IMR-90 (cell line): ENCODE measurements at regions not wholly inside any gene's neighbourhood (a gene's known extent, or its start where the extent isn't known, plus 50 kb on each side); places are given as distances from the start of the nearest gene placed in this dataset.

ENCODE experiments used
- ATAC-seq: fragments of 200-7000 bp; cut with Tn5 transposase; 2 replicates; pipeline ENCODE4 v1.9.1; 2020; ENCODE audit warnings: low read depth, mild to moderate bottlenecking, moderate library complexity
- BruUV-seq: library from RNA; stranded (reverse); fragments of 400-500 nt; replicated peaks from 2 replicates; lab custom pipeline; 2021; lab: Mats Ljungman, UMichigan
- CTCF ChIA-PET: fragments of 300-600 bp; formaldehyde crosslinking; extraction: SDS; loops from one replicate; lab custom pipeline; 2021; ENCODE audit warnings: antibody characterized with exemption; lab: Yijun Ruan, JAX
- POLR2A ChIA-PET: fragments of 300-600 bp; sonication (Branson Sonifier 250); formaldehyde crosslinking; loops from one replicate; lab custom pipeline; 2022; ENCODE audit warnings: antibody characterized with exemption; ENCODE audit not compliant: unreplicated experiment; lab: Charles Lee
- DNase-seq: peaks from one replicate; pipeline ENCODE4 v3.0.0; 2013
- H2AFZ ChIP-seq: replicated peaks from 2 replicates; pipeline ENCODE3; 2013; ENCODE audit warnings: low read length, mild to moderate bottlenecking; ENCODE audit not compliant: poor library complexity
- H2AK5ac ChIP-seq: 2 replicates; pipeline ENCODE4 v1.6.1; 2013; ENCODE audit warnings: low read depth, low read length, inconsistent platforms
- H2AK9ac ChIP-seq: replicated peaks from 2 replicates; pipeline ENCODE3; 2013; ENCODE audit warnings: mild to moderate bottlenecking, low read depth, low read length, moderate library complexity; ENCODE audit not compliant: poor library complexity
- H2BK120ac ChIP-seq: 2 replicates; pipeline ENCODE4 v1.6.1; 2013; ENCODE audit warnings: low read depth, low read length, inconsistent platforms
- H2BK15ac ChIP-seq: 3 replicates; pipeline ENCODE4 v1.6.1; 2013; ENCODE audit warnings: low read depth, low read length, inconsistent platforms
- H2BK20ac ChIP-seq: 2 replicates; pipeline ENCODE4 v1.6.1; 2013; ENCODE audit warnings: low read depth, mild to moderate bottlenecking, inconsistent platforms, low read length, moderate library complexity
- H2BK5ac ChIP-seq: 2 replicates; pipeline ENCODE4 v1.6.1; 2013; ENCODE audit warnings: mild to moderate bottlenecking, low read depth, low read length, inconsistent platforms; ENCODE audit not compliant: poor library complexity, severe bottlenecking
- H3K14ac ChIP-seq: replicated peaks from 2 replicates; pipeline ENCODE4 v1.6.1; 2013; ENCODE audit warnings: low read depth, low read length, inconsistent platforms
- H3K18ac ChIP-seq: 2 replicates; pipeline ENCODE4 v1.6.1; 2013; ENCODE audit warnings: low read depth, low read length, control low read depth
- H3K23ac ChIP-seq: 2 replicates; pipeline ENCODE4 v1.6.1; 2013; ENCODE audit warnings: low read depth, low read length, inconsistent platforms
- H3K27ac ChIP-seq: 2 replicates; pipeline ENCODE4 v1.5.1; 2013; ENCODE audit warnings: mild to moderate bottlenecking, control low read depth, low read length; ENCODE audit not compliant: insufficient read depth
- H3K27me3 ChIP-seq: 2 replicates; pipeline ENCODE4 v1.6.1; 2013; ENCODE audit warnings: low read length; ENCODE audit not compliant: control insufficient read depth, insufficient read depth
- H3K36me3 ChIP-seq: 2 replicates; pipeline ENCODE4 v1.6.1; 2013; ENCODE audit warnings: low read length, mixed read lengths; ENCODE audit not compliant: control insufficient read depth, insufficient read depth
- H3K4ac ChIP-seq: 2 replicates; pipeline ENCODE4 v1.6.1; 2013; ENCODE audit warnings: low read depth, low read length, inconsistent platforms
- H3K4me1 ChIP-seq: 2 replicates; pipeline ENCODE4 v1.6.1; 2013; ENCODE audit warnings: low read length, mixed read lengths; ENCODE audit not compliant: control insufficient read depth, insufficient read depth
- H3K4me2 ChIP-seq: 2 replicates; pipeline ENCODE4 v1.6.1; 2013; ENCODE audit warnings: low read depth, mild to moderate bottlenecking, control low read depth, low read length, moderate library complexity
- H3K4me3 ChIP-seq: 2 replicates; pipeline ENCODE4 v1.5.1; 2013; ENCODE audit warnings: low read depth, mild to moderate bottlenecking, control low read depth, low read length, moderate library complexity; ENCODE audit not compliant: insufficient read depth
- H3K56ac ChIP-seq: 2 replicates; pipeline ENCODE4 v1.6.1; 2013; ENCODE audit warnings: low read length, inconsistent platforms; ENCODE audit not compliant: insufficient read depth; ENCODE audit errors: extremely low read depth
- H3K79me1 ChIP-seq, 2 experiments: 2 replicates each; pipeline ENCODE4 v1.6.1; 2013; ENCODE audit warnings: low read length in 2 of 2, inconsistent platforms in 1 of 2, low read depth in 1 of 2
- H3K9ac ChIP-seq: 2 replicates; pipeline ENCODE4 v1.6.1; 2013; ENCODE audit warnings: low read depth, low read length, control low read depth
- H3K9me1 ChIP-seq: 2 replicates; pipeline ENCODE4 v1.6.1; 2013; ENCODE audit warnings: low read length, inconsistent platforms; ENCODE audit not compliant: insufficient read depth
- H3K9me3 ChIP-seq: 2 replicates; pipeline ENCODE4 v1.6.1; 2013; ENCODE audit warnings: low read length; ENCODE audit not compliant: control insufficient read depth, insufficient read depth
- H4K20me1 ChIP-seq: 2 replicates; pipeline ENCODE4 v1.6.1; 2013; ENCODE audit warnings: low read length, inconsistent platforms; ENCODE audit not compliant: insufficient read depth
- H4K5ac ChIP-seq: 2 replicates; pipeline ENCODE4 v1.6.1; 2013; ENCODE audit warnings: mild to moderate bottlenecking, low read depth, low read length, control low read depth
- H4K8ac ChIP-seq, 2 experiments: 2 replicates each; pipeline ENCODE4 v1.6.1; 2013; ENCODE audit warnings: low read depth in 2 of 2, low read length in 2 of 2, control low read depth in 1 of 2, inconsistent platforms in 1 of 2
- H4K91ac ChIP-seq: 2 replicates; pipeline ENCODE4 v1.6.1; 2013; ENCODE audit warnings: low read depth, low read length, inconsistent platforms; ENCODE audit not compliant: insufficient read depth
- BHLHE40 ChIP-seq: fragments of 150-350 bp; IDR thresholded peaks from 2 replicates; pipeline ENCODE4 v1.6.1; 2016; ENCODE audit warnings: mild to moderate bottlenecking, low read depth, low read length
- CEBPB ChIP-seq: IDR thresholded peaks from 2 replicates; pipeline ENCODE4 v1.6.1; 2012; ENCODE audit warnings: low read depth, low read length, improper control_type of control experiment
- CHD1 ChIP-seq: IDR thresholded peaks from 2 replicates; pipeline ENCODE4 v1.6.1; 2012; ENCODE audit warnings: low read depth, low read length, improper control_type of control experiment
- CTCF ChIP-seq: conservative IDR thresholded peaks from 2 replicates; pipeline ENCODE4 v1.5.1; 2012; ENCODE audit warnings: mild to moderate bottlenecking, low read depth, low read length, improper control_type of control experiment
- FOS ChIP-seq: fragments of 150-350 bp; IDR thresholded peaks from 2 replicates; pipeline ENCODE4 v1.6.1; 2016; ENCODE audit warnings: low read depth, low read length
- MAFK ChIP-seq: IDR thresholded peaks from 2 replicates; pipeline ENCODE4 v1.6.1; 2012; ENCODE audit warnings: low read depth, low read length, improper control_type of control experiment
- MAZ ChIP-seq: IDR thresholded peaks from 2 replicates; pipeline ENCODE4 v1.6.1; 2012; ENCODE audit warnings: low read depth, mild to moderate bottlenecking, low read length, improper control_type of control experiment, moderate library complexity, borderline replicate concordance
- MXI1 ChIP-seq: IDR thresholded peaks from 2 replicates; pipeline ENCODE4 v1.6.1; 2012; ENCODE audit warnings: low read depth, mild to moderate bottlenecking, low read length, moderate library complexity, borderline replicate concordance
- NFE2L2 ChIP-seq: fragments of 150-350 bp; IDR thresholded peaks from 2 replicates; pipeline ENCODE4 v1.6.1; 2016; ENCODE audit warnings: low read depth, mild to moderate bottlenecking, low read length
- POLR2A ChIP-seq: IDR thresholded peaks from 2 replicates; pipeline ENCODE4 v1.6.1; 2012; ENCODE audit warnings: mild to moderate bottlenecking, low read depth, low read length
- RAD21 ChIP-seq: IDR thresholded peaks from 2 replicates; pipeline ENCODE4 v1.6.1; 2012; ENCODE audit warnings: low read length, improper control_type of control experiment
- RCOR1 ChIP-seq: IDR thresholded peaks from 2 replicates; pipeline ENCODE4 v1.6.1; 2012; ENCODE audit warnings: mild to moderate bottlenecking, low read length, improper control_type of control experiment; ENCODE audit not compliant: insufficient replicate concordance
- RFX5 ChIP-seq: IDR thresholded peaks from 2 replicates; pipeline ENCODE4 v1.8.0; 2012; ENCODE audit warnings: low read depth, mild to moderate bottlenecking, low read length, moderate library complexity
- SMC3 ChIP-seq: fragments of 150-350 bp; IDR thresholded peaks from 2 replicates; pipeline ENCODE4 v1.6.1; 2016; ENCODE audit warnings: low read depth, mild to moderate bottlenecking, antibody characterized with exemption, low read length, moderate library complexity
- WGBS, 2 experiments: methylation state at CpG; one replicate each; pipeline versions ENCODE4 v1.1.5 to v1.1.7; 2013; ENCODE audit warnings: missing lambda C conversion rate in 2 of 2; ENCODE audit not compliant: insufficient read length in 1 of 2; ENCODE audit errors: extremely low coverage in 2 of 2; 5-methylcytosine and 5-hydroxymethylcytosine counted together
- dilution Hi-C: fragments of 300-500 bp; cut with HindIII; formaldehyde crosslinking; loops from one replicate; pipeline ENCODE4 v1.14.3; 2018; ENCODE audit warnings: low sequenced_read_pairs; ENCODE audit not compliant: unreplicated experiment
- in situ Hi-C: fragments of 300-500 bp; cut with MboI; formaldehyde crosslinking; loops from 3 replicates; pipeline ENCODE4 v1.14.3; 2019; ENCODE audit warnings: low sequenced_read_pairs, inconsistent platforms, mixed read lengths
- intact Hi-C: fragments of 100-400 bp; cut with micrococcal nuclease; formaldehyde crosslinking; loops from 2 replicates; pipeline ENCODE4 v1.10.0; 2022
- TF ChIP-seq, protein P1 (sequence below): fragments of 150-350 bp; IDR thresholded peaks from 2 replicates; pipeline ENCODE4 v1.6.1; 2016; ENCODE audit warnings: low read depth, mild to moderate bottlenecking, low read length, moderate library complexity, borderline replicate concordance
- TF ChIP-seq, protein P2 (sequence below): fragments of 150-350 bp; IDR thresholded peaks from 2 replicates; pipeline ENCODE4 v1.6.1; 2017; ENCODE audit warnings: mild to moderate bottlenecking, antibody characterized with exemption, low read length, low read depth

DNA sequence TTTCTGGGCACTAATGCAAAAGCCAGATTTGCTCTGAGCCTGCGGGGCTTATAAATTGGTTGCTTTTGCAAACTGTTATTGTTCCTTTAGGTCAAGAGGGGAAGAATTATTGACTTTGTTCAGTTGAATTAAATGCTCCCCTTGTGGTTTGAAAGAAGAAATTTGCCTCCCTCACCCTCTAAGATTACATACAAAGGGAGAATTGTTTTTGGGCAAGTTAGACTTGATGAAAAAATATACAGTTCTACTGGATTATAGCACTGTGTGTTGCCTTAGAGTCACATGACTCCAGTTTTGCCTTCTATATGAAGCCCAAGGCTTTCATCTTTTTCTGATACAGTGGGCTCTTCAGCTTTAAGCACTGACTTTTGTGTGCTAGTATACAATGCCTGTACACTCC is 1265.8 kb upstream of the LRRTM3 start:
- H3K9ac ChIP-seq: no peak overlapping the region
- H3K9me1 ChIP-seq: no peaks in the 10 kb centered on the region
- H3K4ac ChIP-seq: no peak overlapping the region
- no peaks in the 10 kb centered on the region for H3K27me3 ChIP-seq
- H3K36me3 ChIP-seq: no peaks in the 10 kb centered on the region
- no peak overlapping the region for H2BK20ac ChIP-seq
- ATAC-seq (no peak), DNase-seq (no peak)
- H4K8ac ChIP-seq: no peak overlapping the region
- intact Hi-C loops (no loop called here), in situ Hi-C loops (no loop called here), dilution Hi-C loops (no loop called here)
- no peak overlapping the region for H2AK9ac ChIP-seq
- TF ChIP-seq CHD1: no peak
- no peak for TF ChIP-seq SMC3
- TF ChIP-seq, protein P1, sequence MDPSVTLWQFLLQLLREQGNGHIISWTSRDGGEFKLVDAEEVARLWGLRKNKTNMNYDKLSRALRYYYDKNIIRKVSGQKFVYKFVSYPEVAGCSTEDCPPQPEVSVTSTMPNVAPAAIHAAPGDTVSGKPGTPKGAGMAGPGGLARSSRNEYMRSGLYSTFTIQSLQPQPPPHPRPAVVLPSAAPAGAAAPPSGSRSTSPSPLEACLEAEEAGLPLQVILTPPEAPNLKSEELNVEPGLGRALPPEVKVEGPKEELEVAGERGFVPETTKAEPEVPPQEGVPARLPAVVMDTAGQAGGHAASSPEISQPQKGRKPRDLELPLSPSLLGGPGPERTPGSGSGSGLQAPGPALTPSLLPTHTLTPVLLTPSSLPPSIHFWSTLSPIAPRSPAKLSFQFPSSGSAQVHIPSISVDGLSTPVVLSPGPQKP: no peak
- TF ChIP-seq POLR2A: no peak
- no peak for TF ChIP-seq MAFK
- TF ChIP-seq NFE2L2: no peak
- no peak for TF ChIP-seq CTCF
- no peak for TF ChIP-seq MXI1
- no peak for TF ChIP-seq RAD21
- TF ChIP-seq RFX5: no peak
- TF ChIP-seq, protein P2, sequence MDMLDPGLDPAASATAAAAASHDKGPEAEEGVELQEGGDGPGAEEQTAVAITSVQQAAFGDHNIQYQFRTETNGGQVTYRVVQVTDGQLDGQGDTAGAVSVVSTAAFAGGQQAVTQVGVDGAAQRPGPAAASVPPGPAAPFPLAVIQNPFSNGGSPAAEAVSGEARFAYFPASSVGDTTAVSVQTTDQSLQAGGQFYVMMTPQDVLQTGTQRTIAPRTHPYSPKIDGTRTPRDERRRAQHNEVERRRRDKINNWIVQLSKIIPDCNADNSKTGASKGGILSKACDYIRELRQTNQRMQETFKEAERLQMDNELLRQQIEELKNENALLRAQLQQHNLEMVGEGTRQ: no peak
- TF ChIP-seq CEBPB: no peak
- no peak for TF ChIP-seq MAZ
- TF ChIP-seq BHLHE40: no peak
- TF ChIP-seq RCOR1: no peak
- TF ChIP-seq FOS: no peak
- ChIA-PET POLR2A (no interaction called here), CTCF (no interaction called here)
- no peak overlapping the region for H3K27ac ChIP-seq
- H3K4me3 ChIP-seq: no peak overlapping the region
- WGBS, 2 experiments: no CpG with 5 or more reads among the region's 1 CpG
- no peak overlapping the region for H2BK5ac ChIP-seq
- no peaks in the 10 kb centered on the region for H3K9me3 ChIP-seq
- no peak overlapping the region for H2BK15ac ChIP-seq
- H3K4me2 ChIP-seq: no peak overlapping the region
- no peak overlapping the region for H3K23ac ChIP-seq
- no peak overlapping the region for H2AFZ ChIP-seq
- H3K4me1 ChIP-seq: no peaks in the 10 kb centered on the region
- no TSS peak for BruUV-seq
- no peak overlapping the region for H4K91ac ChIP-seq
- H4K20me1 ChIP-seq: no peaks in the 10 kb centered on the region
- no peak overlapping the region for H3K56ac ChIP-seq
- H4K5ac ChIP-seq: no peak overlapping the region
- no peak overlapping the region for H3K18ac ChIP-seq
- H2AK5ac ChIP-seq: no peak overlapping the region
- H3K14ac ChIP-seq: no peak overlapping the region
- H3K79me1 ChIP-seq: no peaks in the 10 kb centered on the region
- no peak overlapping the region for H2BK120ac ChIP-seq
